ENCODE measurements at regions not wholly inside any gene's neighbourhood (a gene's known extent, or its start where the extent isn't known, plus 50 kb on each side); places are given as distances from the start of the nearest gene placed in this dataset.
"Not testable (repeated sequence)": the region's sequence is repeated elsewhere in the genome, so short reads cannot be mapped to it uniquely, and the experiment has no call there.

GRCh38 chr4:151519728-151520415, 110.9 kb downstream of the FHIP1A start:
- no peak for DNase-seq (ENCODE audit: low spot score)

- DNase-seq (ENCODE audit: low spot score), result no peak
Measured at GRCh38 chr4:151522866-151523519, 114.0 kb downstream of the FHIP1A start.

- DNase-seq (ENCODE audit: low spot score), result no peak
Measured at GRCh38 chr4:151524610-151525009, 115.6 kb downstream of the FHIP1A start.

- DNase-seq (ENCODE audit: low spot score), result not testable (repeated sequence)
Measured at GRCh38 chr4:151526489-151526888, 117.5 kb downstream of the FHIP1A start.

- DNase-seq (ENCODE audit: low spot score), result no peak
Measured at GRCh38 chr4:151527699-151528098, 118.7 kb downstream of the FHIP1A start.

- DNase-seq (ENCODE audit: low spot score), result no peak
Measured at GRCh38 chr4:151529187-151529586, 120.2 kb downstream of the FHIP1A start.

- no peak for DNase-seq (ENCODE audit: low spot score)
Measured at GRCh38 chr4:151530230-151530629, 121.3 kb downstream of the FHIP1A start.

- DNase-seq (ENCODE audit: low spot score), result no peak
Measured at GRCh38 chr4:151530783-151531182, 121.8 kb downstream of the FHIP1A start.

- DNase-seq (ENCODE audit: low spot score), result no peak
Measured at GRCh38 chr4:151532001-151532708, 123.2 kb downstream of the FHIP1A start.

GRCh38 chr4:151534195-151534594, 125.2 kb downstream of the FHIP1A start:
- DNase-seq (ENCODE audit: low spot score), result no peak

- DNase-seq (ENCODE audit: low spot score), result no peak
Measured at GRCh38 chr4:151535366-151535765, 126.4 kb downstream of the FHIP1A start.

GRCh38 chr4:151537687-151538086, 128.7 kb downstream of the FHIP1A start:
- DNase-seq (ENCODE audit: low spot score), result peak; percentile 12

GRCh38 chr4:151538963-151539362, 130.0 kb downstream of the FHIP1A start:
- no peak for DNase-seq (ENCODE audit: low spot score)

- peak; percentile 50 for DNase-seq (ENCODE audit: low spot score)
Measured at GRCh38 chr4:151540728-151541388, 131.9 kb downstream of the FHIP1A start.

GRCh38 chr4:151541389-151542071, 132.6 kb downstream of the FHIP1A start:
- DNase-seq (ENCODE audit: low spot score), result peak; percentile 54

GRCh38 chr4:151548708-151549107, 139.7 kb downstream of the FHIP1A start:
- no peak for DNase-seq (ENCODE audit: low spot score)

GRCh38 chr4:151549378-151549777, 140.4 kb downstream of the FHIP1A start:
- DNase-seq (ENCODE audit: low spot score), result not testable (repeated sequence)

- DNase-seq (ENCODE audit: low spot score), result no peak
Measured at GRCh38 chr4:151553874-151554273, 144.9 kb downstream of the FHIP1A start.

- DNase-seq (ENCODE audit: low spot score), result no peak
Measured at GRCh38 chr4:151555151-151555945, 146.4 kb downstream of the FHIP1A start.

- DNase-seq (ENCODE audit: low spot score), result no peak
Measured at GRCh38 chr4:151558496-151559113, 149.6 kb downstream of the FHIP1A start.

- no peak for DNase-seq (ENCODE audit: low spot score)
Measured at GRCh38 chr4:151559595-151559994, 150.6 kb downstream of the FHIP1A start.
